ENCODE measurements at regions not wholly inside any gene's neighbourhood (a gene's known extent, or its start where the extent isn't known, plus 50 kb on each side); places are given as distances from the start of the nearest gene placed in this dataset.
A peak's percentile ranks its signal among the peaks of the same experiment; 100 is the strongest.

- no peak overlapping the region for H3K27ac ChIP-seq
- no peaks in the 10 kb centered on the region for H3K27me3 ChIP-seq (ENCODE audit: insufficient read depth, low read depth)
- TF ChIP-seq CTCF (conservative IDR thresholded peaks at IDR 0.05; ENCODE audit: low read depth, low read length): peak; percentile 48
Observed at GRCh38 chr6:4008324-4009047, 70.5 kb downstream of the FAM217A start.

GRCh38 chr6:4009486-4009885 lies 69.5 kb downstream of the FAM217A start:
- Histone ChIP-seq H3K4me1 (ENCODE audit: low read depth, poor library complexity, severe bottlenecking) (peaks cover 25% of the 10 kb centered on the region), H3K36me3 (ENCODE audit: insufficient read depth) (no peaks in the 10 kb centered on the region), H3K4me3 (IDR thresholded peaks at IDR 0.05; ENCODE audit: insufficient read depth, low read depth, low read length) (no peak overlapping the region), H3K79me2 (ENCODE audit: insufficient read depth, low read depth) (peaks cover 17% of the 10 kb centered on the region; the same call in 1 of the 2 replicates), H3K9ac (no peak overlapping the region), H3K27ac (no peak overlapping the region), H4K20me1 (ENCODE audit: insufficient read depth) (no peaks in the 10 kb centered on the region), H3K4me2 (no peak overlapping the region), H2AFZ (ENCODE audit: low read depth) (no peak overlapping the region), H3K27me3 (ENCODE audit: insufficient read depth, low read depth) (no peaks in the 10 kb centered on the region)
- no peak for TF ChIP-seq CTCF (conservative IDR thresholded peaks at IDR 0.05; ENCODE audit: low read depth, low read length)

More at GRCh38 chr6:4008324-4009047, 70.5 kb downstream of the FAM217A start:
- peaks cover 7% of the 10 kb centered on the region; the same call in 1 of the 2 replicates for H3K79me2 ChIP-seq (ENCODE audit: insufficient read depth, low read depth)
- H3K4me1 ChIP-seq (ENCODE audit: low read depth, poor library complexity, severe bottlenecking): peaks cover 25% of the 10 kb centered on the region
- H3K4me3 ChIP-seq (IDR thresholded peaks at IDR 0.05; ENCODE audit: insufficient read depth, low read depth, low read length): no peak overlapping the region
- H3K9ac ChIP-seq: no peak overlapping the region
- no peaks in the 10 kb centered on the region for H4K20me1 ChIP-seq (ENCODE audit: insufficient read depth)
- H3K4me2 ChIP-seq: no peak overlapping the region
- no peak overlapping the region for H2AFZ ChIP-seq (ENCODE audit: low read depth)
- no peaks in the 10 kb centered on the region for H3K36me3 ChIP-seq (ENCODE audit: insufficient read depth)

- no peak overlapping the region for H3K4me3 ChIP-seq (IDR thresholded peaks at IDR 0.05; ENCODE audit: insufficient read depth, low read depth, low read length)
- TF ChIP-seq CTCF (conservative IDR thresholded peaks at IDR 0.05; ENCODE audit: low read depth, low read length): no peak
- peaks cover 25% of the 10 kb centered on the region for H3K4me1 ChIP-seq (ENCODE audit: low read depth, poor library complexity, severe bottlenecking)
- H3K36me3 ChIP-seq (ENCODE audit: insufficient read depth): no peaks in the 10 kb centered on the region
- H3K79me2 ChIP-seq (ENCODE audit: insufficient read depth, low read depth): peaks cover 17% of the 10 kb centered on the region; the same call in 1 of the 2 replicates
- no peaks in the 10 kb centered on the region for H4K20me1 ChIP-seq (ENCODE audit: insufficient read depth)
- no peak overlapping the region for H3K27ac ChIP-seq
- no peaks in the 10 kb centered on the region for H3K27me3 ChIP-seq (ENCODE audit: insufficient read depth, low read depth)
- no peak overlapping the region for H2AFZ ChIP-seq (ENCODE audit: low read depth)
- no peak overlapping the region for H3K4me2 ChIP-seq
- no peak overlapping the region for H3K9ac ChIP-seq
Observed at GRCh38 chr6:4010048-4010447, 68.9 kb downstream of the FAM217A start.

GRCh38 chr6:4010689-4011090 lies 68.2 kb downstream of the FAM217A start:
- Histone ChIP-seq H2AFZ (ENCODE audit: low read depth) (no peak overlapping the region), H3K27ac (no peak overlapping the region), H3K4me2 (peak overlapping the region; percentile 32; the same call in 1 of the 2 replicates), H3K4me1 (ENCODE audit: low read depth, poor library complexity, severe bottlenecking) (peaks cover 30% of the 10 kb centered on the region), H3K36me3 (ENCODE audit: insufficient read depth) (no peaks in the 10 kb centered on the region), H3K79me2 (ENCODE audit: insufficient read depth, low read depth) (peaks cover 22% of the 10 kb centered on the region; the same call in 1 of the 2 replicates), H3K9ac (no peak overlapping the region), H3K4me3 (IDR thresholded peaks at IDR 0.05; ENCODE audit: insufficient read depth, low read depth, low read length) (no peak overlapping the region), H4K20me1 (ENCODE audit: insufficient read depth) (no peaks in the 10 kb centered on the region), H3K27me3 (ENCODE audit: insufficient read depth, low read depth) (no peaks in the 10 kb centered on the region)
- no peak for TF ChIP-seq CTCF (conservative IDR thresholded peaks at IDR 0.05; ENCODE audit: low read depth, low read length)

Measured in KMS-11 (cell line).